ENCODE measurements at regions not wholly inside any gene's neighbourhood (a gene's known extent, or its start where the extent isn't known, plus 50 kb on each side); places are given as distances from the start of the nearest gene placed in this dataset.

- DNase-seq = peak; percentile 40
Observed at GRCh38 chr18:79611040-79611681, 68.4 kb upstream of the CTDP1 start.

- DNase-seq = peak; percentile 17
Observed at GRCh38 chr18:79612291-79613108, 67.1 kb upstream of the CTDP1 start.

GRCh38 chr18:79613186-79613931 lies 66.2 kb upstream of the CTDP1 start:
- DNase-seq = peak; percentile 20

DNA sequence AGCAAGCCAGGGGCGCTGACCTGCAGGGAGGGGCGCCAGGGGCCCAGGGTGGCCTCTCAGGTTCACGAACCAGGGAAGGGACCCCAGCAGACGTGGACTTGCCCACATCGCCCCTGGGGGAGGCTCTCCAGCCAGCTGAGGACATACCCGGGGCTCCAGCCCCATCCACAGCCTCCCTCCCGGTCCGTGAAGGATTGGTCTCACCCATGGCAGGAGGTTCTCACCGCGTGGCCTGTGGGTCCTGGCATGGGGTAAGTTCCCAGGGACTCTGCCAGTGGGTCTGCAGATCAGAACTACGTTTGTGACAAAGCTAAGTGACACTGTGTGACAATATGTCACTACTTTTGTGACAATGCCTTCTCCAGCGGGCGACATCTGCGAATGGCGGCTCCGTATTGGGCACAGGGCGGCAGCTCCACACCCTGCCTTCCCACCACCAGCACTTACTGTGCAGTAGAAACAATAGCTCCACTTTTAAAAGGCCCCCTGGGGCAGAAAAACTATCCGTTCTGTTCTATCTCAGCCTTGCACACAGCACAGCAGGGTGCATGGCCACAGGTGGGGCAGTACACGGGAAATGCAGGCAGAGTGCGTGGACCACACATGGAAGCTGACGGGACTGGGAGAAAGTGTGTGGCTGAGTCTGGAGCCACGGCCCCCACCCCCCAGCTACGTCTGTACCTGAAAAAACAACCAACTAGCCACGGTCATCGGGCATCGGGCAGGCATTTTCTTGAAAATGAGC lies 65.2 kb upstream of the CTDP1 start:
- DNase-seq = peak; percentile 13

DNA sequence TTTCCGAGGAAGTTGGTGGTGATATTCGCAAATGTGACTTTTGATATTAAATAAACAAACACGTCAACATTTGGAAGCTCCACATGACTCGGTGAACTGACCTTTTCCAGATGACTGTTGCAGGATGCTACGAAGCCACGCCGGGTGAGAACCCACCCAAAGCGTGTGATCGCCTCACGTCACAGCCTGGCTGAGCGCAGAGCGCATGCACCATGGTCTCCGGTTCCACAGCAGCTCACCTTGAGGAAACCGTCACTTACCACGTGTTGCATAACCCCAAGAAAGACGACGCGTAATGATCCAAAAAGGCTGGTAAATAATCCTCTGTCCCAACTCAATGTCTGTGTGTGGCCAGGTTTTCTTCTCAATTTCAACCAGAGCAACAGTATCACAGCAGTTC lies 64.5 kb upstream of the CTDP1 start:
- DNase-seq = peak; percentile 11

GRCh38 chr18:79615586-79615985 lies 64.0 kb upstream of the CTDP1 start:
- DNase-seq = no peak

DNA sequence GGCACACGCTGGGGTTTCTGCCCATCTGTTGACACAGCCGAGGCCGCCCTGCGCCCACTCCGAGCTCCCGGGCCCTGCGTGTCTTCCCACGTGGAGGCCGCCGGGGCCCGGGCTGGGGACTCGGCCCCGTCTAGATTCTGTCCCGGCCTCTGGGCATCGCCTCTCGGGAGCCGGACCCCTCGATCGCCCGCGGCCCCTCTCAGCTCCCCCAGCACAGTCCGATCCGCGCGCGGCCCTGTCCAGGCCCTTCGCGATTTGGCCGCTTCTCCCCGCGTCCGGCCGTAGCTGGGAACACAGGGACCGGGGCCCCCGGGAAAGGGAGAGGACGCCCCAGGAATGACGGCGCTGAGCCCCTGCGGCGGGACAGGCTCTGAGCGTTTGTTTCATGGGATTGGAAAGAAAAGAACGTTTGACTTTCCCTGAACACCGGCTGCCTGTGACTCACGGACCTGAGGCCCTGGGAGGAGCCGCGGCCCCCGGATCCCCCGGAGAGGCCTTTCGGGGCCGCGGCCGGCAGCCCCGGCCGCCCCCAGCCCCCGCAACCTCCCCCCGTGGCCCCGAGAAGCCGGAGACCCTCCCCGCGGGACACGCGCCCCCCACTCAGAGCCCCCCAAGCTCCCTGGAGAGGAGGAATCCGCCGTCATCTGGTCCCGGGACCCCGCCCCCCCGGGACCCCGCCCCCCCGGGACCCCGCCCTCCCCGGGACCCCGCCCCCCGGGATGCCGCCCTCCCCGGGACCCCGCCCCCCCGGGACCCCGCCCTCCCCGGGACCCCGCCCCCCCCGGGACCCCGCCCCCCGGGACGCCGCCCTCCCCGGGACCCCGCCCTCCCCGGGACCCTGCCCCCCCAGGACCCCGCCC lies 62.7 kb upstream of the CTDP1 start:
- peak; percentile 31 for DNase-seq

DNA sequence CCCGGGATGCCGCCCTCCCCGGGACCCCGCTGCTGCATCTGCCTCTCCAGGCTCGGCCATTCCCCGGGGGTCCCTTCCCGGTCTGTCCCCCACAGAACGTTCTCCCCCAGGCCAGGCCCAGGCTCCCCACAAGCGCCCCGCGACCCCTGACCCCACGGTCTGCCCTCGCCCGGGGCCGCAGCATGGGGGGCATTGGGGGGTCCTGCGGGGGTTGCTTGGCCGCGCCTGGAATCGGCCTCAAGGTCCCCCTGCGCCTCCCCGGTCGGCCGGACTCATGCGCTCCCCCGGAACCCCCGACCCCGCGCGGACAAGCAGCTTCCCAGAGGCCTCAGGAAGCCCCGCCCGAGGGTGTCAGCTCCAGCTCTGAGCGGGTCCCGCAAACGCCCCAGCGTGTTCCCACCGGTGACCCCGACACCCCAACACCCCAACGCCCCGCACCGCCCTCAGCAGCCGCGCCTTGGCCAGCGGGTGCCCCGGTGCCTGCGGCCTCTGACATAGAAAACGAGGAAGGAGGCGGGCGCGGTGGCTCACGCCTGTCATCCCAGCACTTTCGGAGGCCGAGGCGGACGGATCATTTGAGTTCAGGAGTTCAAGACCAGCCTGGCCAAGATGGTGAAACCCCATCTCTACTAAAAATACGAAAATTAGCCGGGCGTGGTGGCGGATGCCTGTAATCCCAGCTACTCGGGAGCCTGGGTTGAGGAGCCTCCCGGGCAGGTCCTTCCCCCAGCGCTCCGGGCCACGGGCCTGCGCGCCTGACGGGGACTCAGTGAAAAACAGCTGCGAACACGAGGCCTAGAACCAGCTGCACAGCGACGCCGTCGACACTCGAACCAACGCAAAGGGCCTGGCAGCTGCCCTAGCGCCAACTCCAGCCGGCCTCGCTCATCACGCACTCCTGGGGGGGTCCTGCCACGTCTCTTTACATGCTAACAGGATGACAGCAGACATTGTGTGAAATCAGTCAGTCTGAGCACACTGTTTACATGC lies 61.8 kb upstream of the CTDP1 start:
- DNase-seq = peak; percentile 31

DNA sequence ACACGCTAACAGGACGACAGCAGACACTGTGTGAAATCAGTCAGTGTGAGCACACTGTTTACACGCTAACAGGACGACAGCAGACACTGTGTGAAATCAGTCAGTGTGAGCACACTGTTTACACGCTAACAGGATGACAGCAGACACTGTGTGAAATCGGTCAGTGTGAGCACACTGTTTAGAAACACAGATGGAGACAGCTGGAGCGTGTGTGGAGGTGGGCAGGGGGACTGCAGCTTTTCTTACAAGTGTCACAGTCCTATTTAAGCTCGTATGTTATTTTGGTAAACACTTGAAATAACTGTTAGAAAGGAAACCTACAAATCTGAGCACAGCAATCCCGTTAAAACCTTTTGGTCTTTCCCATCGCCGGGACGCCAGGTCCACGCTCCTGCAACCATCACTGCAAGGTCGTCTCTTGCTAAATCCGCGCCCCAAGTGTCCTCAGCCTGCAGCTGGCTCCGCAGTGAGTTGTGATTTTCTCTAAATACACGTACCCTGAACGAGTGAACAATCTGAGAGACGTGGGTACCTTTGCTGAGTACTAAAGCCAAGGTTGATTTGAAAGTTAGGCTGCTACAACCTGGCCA lies 58.9 kb upstream of the CTDP1 start:
- DNase-seq = no peak

GRCh38 chr18:79621501-79621900 lies 58.1 kb upstream of the CTDP1 start:
- peak; percentile 5 for DNase-seq

DNA sequence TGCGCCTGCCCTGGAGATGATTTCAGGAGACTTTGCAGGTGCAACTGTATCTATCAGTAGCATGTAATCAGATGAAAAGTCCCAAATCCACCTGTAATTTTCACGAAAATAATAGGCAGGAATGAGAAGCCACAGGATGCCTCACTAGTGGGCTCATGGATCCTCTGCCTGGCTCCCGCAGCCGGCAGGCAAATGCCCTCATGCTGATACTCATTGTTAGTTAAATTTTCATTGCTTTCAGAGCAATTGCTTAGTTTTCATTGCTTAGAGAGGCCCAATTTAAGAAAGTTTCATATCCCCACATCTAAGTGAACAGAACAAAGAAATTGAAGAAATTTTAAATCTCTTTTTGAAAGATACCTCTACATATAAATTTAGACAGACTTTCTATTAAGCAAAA lies 57.6 kb upstream of the CTDP1 start:
- no peak for DNase-seq

DNA sequence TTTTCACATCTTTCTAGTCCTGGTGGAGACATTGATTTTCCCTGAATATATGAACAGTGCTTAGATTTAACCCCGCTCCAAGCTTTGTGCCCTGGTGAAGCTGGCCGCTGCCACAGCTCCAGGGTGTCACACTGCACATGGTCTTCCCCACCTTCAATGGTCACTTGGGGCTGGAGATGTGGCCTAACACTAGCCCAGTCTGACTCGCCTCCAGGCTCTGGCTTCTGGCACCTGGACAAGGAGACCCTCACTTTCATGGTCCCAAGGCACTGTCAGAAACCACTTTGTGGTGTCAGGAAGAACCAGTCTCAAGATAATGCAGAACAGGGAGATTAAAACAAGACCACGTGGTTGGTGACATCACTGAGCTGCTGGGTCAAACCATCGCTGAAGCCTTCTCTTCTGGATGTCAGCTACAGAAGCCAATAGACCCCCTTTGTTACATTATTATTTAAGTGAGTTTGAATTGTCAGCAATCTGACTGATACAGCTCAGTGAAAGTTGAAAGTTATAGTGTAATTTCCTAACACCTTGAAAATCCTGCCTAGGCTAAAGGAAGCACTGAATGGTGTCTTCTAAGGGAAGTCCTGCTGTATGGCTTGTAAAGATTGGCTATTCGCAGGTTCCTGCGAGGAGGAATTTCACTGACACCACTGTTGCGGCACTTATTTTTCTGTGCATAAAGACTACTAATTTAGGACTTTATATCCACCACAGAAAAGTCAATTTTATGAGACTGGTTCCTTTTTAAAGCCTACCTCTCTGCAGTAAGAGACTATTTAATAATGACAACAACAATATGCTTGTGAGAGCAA lies 55.0 kb upstream of the CTDP1 start:
- peak; percentile 9 for DNase-seq

GRCh38 chr18:79625195-79625923 lies 54.2 kb upstream of the CTDP1 start:
- DNase-seq = no peak

GRCh38 chr18:79625924-79626561 lies 53.6 kb upstream of the CTDP1 start:
- peak; percentile 19 for DNase-seq

- DNase-seq = no peak
Observed at GRCh38 chr18:79626905-79627749, 52.5 kb upstream of the CTDP1 start.

DNA sequence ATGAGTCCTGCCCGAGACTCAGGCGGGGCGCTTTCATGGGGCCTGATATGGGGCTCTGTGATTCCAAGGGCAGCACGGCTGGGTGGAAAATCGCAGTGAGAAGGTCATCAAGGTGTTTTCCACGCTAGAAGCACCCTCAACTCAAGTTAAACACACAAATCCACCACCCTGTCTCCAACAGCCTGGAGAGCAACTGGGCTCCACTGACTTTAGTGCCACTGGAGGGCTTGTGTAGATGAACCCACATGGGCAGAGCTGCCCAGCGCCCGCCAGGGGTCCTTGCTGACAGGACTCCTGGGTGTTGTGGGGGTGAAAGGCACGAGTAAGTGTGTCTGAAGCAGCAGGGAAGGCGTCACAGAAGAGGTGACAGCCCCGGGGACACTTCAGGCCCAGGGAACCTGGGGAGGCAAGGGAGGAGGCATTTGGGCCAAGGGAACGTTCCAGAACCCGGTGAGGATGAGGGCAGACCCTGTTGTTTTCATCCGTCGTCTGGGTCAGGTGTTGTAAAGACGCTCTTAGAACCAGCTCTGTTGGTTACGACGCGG lies 51.8 kb upstream of the CTDP1 start:
- no peak for DNase-seq

Measured in right hindlimb (tissue), 1 donor.